Stomach (tissue), 4 donors: ENCODE measurements at regions not wholly inside any gene's neighbourhood (a gene's known extent, or its start where the extent isn't known, plus 50 kb on each side); places are given as distances from the start of the nearest gene placed in this dataset.

Experiments used
- CTCF ChIP-seq, 7 experiments: fragments of 450-650 bp in 4 of 7; fragments of 200-600 bp in 3 of 7; sonication (generic) in 3 of 7; IDR thresholded peaks; one replicate each; pipeline ENCODE4 v1.5.1; 2016 to 2019; ENCODE audit warnings: antibody characterized with exemption in 7 of 7, control low read depth in 2 of 7, mild to moderate bottlenecking in 1 of 7
- EP300 ChIP-seq: sonication (generic); formaldehyde crosslinking; IDR thresholded peaks from one replicate; pipeline ENCODE4 v1.6.1; 2017; ENCODE audit warnings: antibody characterized with exemption
- POLR2AphosphoS5 ChIP-seq, 3 donors: sonication (generic); formaldehyde crosslinking; IDR thresholded peaks; one replicate each; pipeline ENCODE4 v1.6.1; 2016; ENCODE audit warnings: antibody characterized with exemption in 3 of 3

GRCh38 chr1:56135069-56135863 is 444.1 kb downstream of the PLPP3 start:
- TF ChIP-seq POLR2AphosphoS5 (IDR thresholded peaks at IDR 0.05) (no peak), EP300 (no peak), CTCF (IDR thresholded peaks at IDR 0.05) (no peak)
